Heart right ventricle (tissue), 16 donors: ENCODE measurements at regions not wholly inside any gene's neighbourhood (a gene's known extent, or its start where the extent isn't known, plus 50 kb on each side); places are given as distances from the start of the nearest gene placed in this dataset.

Experiments used
- ATAC-seq, 8 donors: fragments of 200-7000 bp; cut with Tn5 transposase; one replicate each; pipeline ENCODE4 v1.9.1; 2020; ENCODE audit warnings: mild to moderate bottlenecking in 8 of 8, moderate library complexity in 8 of 8, moderate number of reproducible peaks in 1 of 8
- DNase-seq, 2 donors: peaks; one replicate each; pipeline ENCODE4 v3.0.0-alpha.2; 2020
- H3K27ac ChIP-seq, 10 donors: fragments of 200-600 bp; sonication (generic) in 2 of 10; one replicate each; pipeline versions ENCODE4 v1.5.0 to v1.8.0; 2020 to 2022; ENCODE audit warnings: mild to moderate bottlenecking in 3 of 10
- H3K27me3 ChIP-seq, 7 donors: fragments of 200-600 bp; one replicate each; pipeline ENCODE4 v1.8.0; 2021 to 2022; ENCODE audit warnings: mild to moderate bottlenecking in 2 of 7
- H3K36me3 ChIP-seq, 9 donors: fragments of 200-600 bp; sonication (generic) in 1 of 9; one replicate each; pipeline versions ENCODE4 v1.5.0 to v1.8.0; 2020 to 2022; ENCODE audit warnings: mild to moderate bottlenecking in 2 of 9
- H3K4me1 ChIP-seq, 9 donors: fragments of 200-600 bp; sonication (generic) in 1 of 9; one replicate each; pipeline versions ENCODE4 v1.5.0 to v1.8.0; 2020 to 2022; ENCODE audit warnings: mild to moderate bottlenecking in 4 of 9
- H3K4me3 ChIP-seq, 10 donors: fragments of 200-600 bp; sonication (generic) in 2 of 10; one replicate each; pipeline versions ENCODE4 v1.5.0 to v1.8.0; 2020 to 2022; ENCODE audit warnings: mild to moderate bottlenecking in 7 of 10, moderate library complexity in 2 of 10
- H3K9me3 ChIP-seq, 11 donors: fragments of 200-600 bp in 10 of 11; sonication (generic) in 2 of 11; one replicate each; pipeline versions ENCODE4 v1.5.0 to v1.8.0; 2013 to 2022; ENCODE audit warnings: mild to moderate bottlenecking in 2 of 11, control low read depth in 1 of 11, moderate library complexity in 1 of 11
- CTCF ChIP-seq, 9 donors: fragments of 200-600 bp; sonication (generic) in 2 of 9; IDR thresholded peaks; one replicate each; pipeline versions ENCODE4 v1.5.0 to v1.8.0; 2021 to 2022; ENCODE audit warnings: antibody characterized with exemption in 9 of 9, mild to moderate bottlenecking in 5 of 9, moderate library complexity in 1 of 9
- WGBS, 2 donors: extraction: QIAGEN DNeasy Blood & Tissue Kit; methylation state at CpG; one replicate each; pipeline ENCODE4 v1.1.7; 2013; ENCODE audit warnings: inconsistent platforms in 1 of 2; 5-methylcytosine and 5-hydroxymethylcytosine counted together
- intact Hi-C, 10 donors: fragments of 100-400 bp; cut with DNase I; formaldehyde crosslinking; loops; one replicate each; pipeline versions ENCODE4 v1.11.1 to v1.14.2; 2022
- donor health status: Arrhythmogenic right ventricular cardiomyopathy.
- donor health status: ischemic (EF 13 %, LVEDD 7.1; RV severe dilation, severe dysfunction).
- donor health status: healthy with polysubstance abuse.
- donor health status: DM: no; HTN: yes; CAD: no.
- donor health status: DM: no; HTN: no; CAD: no.
- donor health status: ischemic (EF 25% LVEDD 6.9; RV normal size, moderate dysfunction).
- donor health status: ischemic (EF 25% LVEDD 5.7; RV mildly dilated, moderate dysfunction).
- donor health status: healthy.
- donor health status: DM: yes; HTN: yes; CAD: no.
- donor health status: Ischemic cardiomyopathy.
- donor health status: ischemic (EF 35%, LVEDD 5.7; RV mildly dilated, moderate dysfunction).
- donor health status: nonischemic (EF 11% LVEDD 7.7; RV severe dilation, severe dysfunction).
- donor health status: DM: yes; HTN: yes; CAD: no.
- donor health status: PGD.
- donor health status: ischemic (EF 29% LVEDD 5.4; RV normal size, mild dysfunction).
- donor health status: nonischemic (EF 23%, LVEDD 6.1; RV moderate dilation, normal function).

GRCh38 chr11:70489276-70489675 lies 90.9 kb downstream of the CTTN start:
- Histone ChIP-seq H3K4me1 (no peaks in the 10 kb centered on the region), H3K27me3 (no peaks in the 10 kb centered on the region), H3K36me3 (no peaks in the 10 kb centered on the region), H3K27ac (no peak overlapping the region), H3K4me3 (no peak overlapping the region), H3K9me3 (peaks cover 0 to 22% (median 4%) of the 10 kb centered on the region in 11 donors)
- 88 to 92% methylated on average over 6 of the region's 6 CpGs for WGBS, 2 donors
- TF ChIP-seq CTCF (IDR thresholded peaks at IDR 0.05), result no peak
- ATAC-seq (no peak), DNase-seq (no peak)
- intact Hi-C loops, result no loop called here

- no peak overlapping the region for H3K4me3 ChIP-seq
- 89 to 95% methylated on average over 13 of the region's 13 CpGs for WGBS, 2 donors
- DNase-seq, result no peak
- no peak overlapping the region for H3K27ac ChIP-seq
- peaks cover 0 to 22% (median 4%) of the 10 kb centered on the region in 11 donors for H3K9me3 ChIP-seq
- intact Hi-C loops, result no loop called here
- no peak for TF ChIP-seq CTCF (IDR thresholded peaks at IDR 0.05)
- H3K27me3 ChIP-seq, result no peaks in the 10 kb centered on the region
- no peak for ATAC-seq
- no peaks in the 10 kb centered on the region for H3K36me3 ChIP-seq
- H3K4me1 ChIP-seq, result no peaks in the 10 kb centered on the region
These were observed 91.9 kb downstream of the CTTN start for GRCh38 chr11:70490208-70490607.

GRCh38 chr11:70490723-70491558 lies 92.6 kb downstream of the CTTN start:
- DNase-seq, result no peak

More at GRCh38 chr11:70490723-70491558, 92.6 kb downstream of the CTTN start:
- Histone ChIP-seq H3K9me3 (peaks cover 0 to 22% (median 4%) of the 10 kb centered on the region in 11 donors), H3K4me3 (no peak overlapping the region), H3K27me3 (no peaks in the 10 kb centered on the region), H3K36me3 (no peaks in the 10 kb centered on the region), H3K4me1 (no peaks in the 10 kb centered on the region), H3K27ac (no peak overlapping the region)
- no peak for ATAC-seq
- TF ChIP-seq CTCF (IDR thresholded peaks at IDR 0.05), result no peak
- 79 to 83% methylated on average over 8 of the region's 8 CpGs for WGBS, 2 donors
- intact Hi-C loops, result no loop called here
